SH-SY5Y (cell line): ENCODE measurements at regions not wholly inside any gene's neighbourhood (a gene's known extent, or its start where the extent isn't known, plus 50 kb on each side); places are given as distances from the start of the nearest gene placed in this dataset.

Experiments used
- GATA2 ChIP-seq: IDR thresholded peaks from 2 replicates; pipeline ENCODE4 v1.6.1; 2011; ENCODE audit warnings: mild to moderate bottlenecking, low read depth, low read length
- GATA3 ChIP-seq: IDR thresholded peaks from 2 replicates; pipeline ENCODE4 v1.6.1; 2011; ENCODE audit warnings: low read depth, mild to moderate bottlenecking, low read length, moderate library complexity

DNA sequence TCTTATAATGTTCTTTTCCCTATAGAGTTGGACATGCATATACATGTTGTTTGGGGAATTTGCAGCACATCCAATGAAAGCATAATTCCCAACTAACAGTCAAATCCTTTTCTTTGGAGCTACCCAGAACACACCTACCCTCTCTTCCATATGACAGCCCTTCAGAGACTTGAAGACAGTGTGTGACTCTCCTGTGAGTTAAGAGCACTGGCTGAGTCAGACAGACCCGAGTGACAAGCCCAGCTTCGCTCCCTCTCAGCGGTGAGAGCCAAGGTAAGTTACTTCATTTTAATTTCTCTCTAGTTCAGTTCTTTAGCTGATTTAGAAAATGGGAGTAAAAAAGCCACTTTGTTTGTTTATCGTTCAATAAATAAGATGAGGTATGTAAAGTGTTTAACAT, 86.3 kb downstream of the RTL9 start:
- TF ChIP-seq GATA2 (no peak), GATA3 (no peak)

DNA sequence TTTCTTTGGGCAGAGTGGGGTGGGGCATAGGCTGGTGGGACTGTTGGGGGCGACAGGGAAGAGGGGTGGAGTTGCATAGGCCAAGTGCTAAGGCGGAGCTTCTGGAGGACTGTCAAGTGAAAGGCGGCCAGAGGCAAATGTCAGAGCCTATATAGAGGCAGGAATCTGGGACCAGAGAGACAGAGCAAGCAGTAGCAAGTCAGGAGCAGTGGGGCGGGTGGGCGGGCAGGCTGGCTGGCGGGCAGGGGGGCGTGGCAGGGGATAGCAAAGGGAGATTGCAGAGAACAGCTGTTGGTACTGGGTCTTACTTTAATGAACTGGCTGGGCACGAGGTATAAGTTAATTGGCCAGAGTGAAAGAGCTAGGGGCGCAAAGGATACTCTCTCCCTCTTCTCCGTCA, 89.8 kb downstream of the RTL9 start:
- no peak for TF ChIP-seq GATA3
- no peak for TF ChIP-seq GATA2

DNA sequence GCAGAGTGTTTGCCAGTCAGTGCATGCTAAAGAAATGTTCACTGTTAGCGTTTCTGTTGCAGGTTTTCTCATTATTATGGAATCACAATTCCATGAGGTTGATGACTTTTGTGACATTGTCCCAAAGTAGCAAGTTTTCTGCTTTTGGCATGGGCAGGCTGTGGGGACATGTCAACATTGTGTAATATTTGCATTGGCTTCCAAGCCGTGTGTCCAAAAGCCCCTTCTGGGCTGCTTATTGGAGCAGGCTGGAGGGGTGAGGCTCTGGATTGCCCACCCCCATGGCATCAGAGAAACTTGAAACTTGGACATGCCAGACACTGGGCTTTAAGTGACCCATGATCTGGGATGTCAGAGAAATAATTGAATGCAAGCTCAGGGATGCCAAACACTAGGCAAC, 90.7 kb downstream of the RTL9 start:
- no peak for TF ChIP-seq GATA2
- TF ChIP-seq GATA3 = no peak

DNA sequence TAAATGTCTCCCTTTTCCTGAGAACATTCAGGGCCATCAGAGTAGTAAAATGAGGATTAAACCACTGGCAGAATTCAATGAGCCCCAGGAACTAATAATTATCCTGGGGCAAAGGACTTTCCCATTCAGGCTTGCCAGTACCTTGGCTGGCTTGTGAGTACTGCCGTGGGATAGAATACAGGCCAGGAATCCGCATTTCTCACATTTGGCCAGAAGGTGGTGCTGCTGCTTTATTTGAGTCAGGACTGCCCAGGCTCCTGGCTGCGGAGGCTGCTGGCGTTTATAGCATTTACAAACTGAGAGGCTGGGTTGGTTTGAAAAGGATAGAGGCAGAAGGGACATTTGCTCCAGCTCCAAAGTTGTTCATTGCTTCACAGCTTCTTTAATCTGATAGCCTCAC, 91.4 kb downstream of the RTL9 start:
- TF ChIP-seq GATA2 (no peak), GATA3 (no peak)

DNA sequence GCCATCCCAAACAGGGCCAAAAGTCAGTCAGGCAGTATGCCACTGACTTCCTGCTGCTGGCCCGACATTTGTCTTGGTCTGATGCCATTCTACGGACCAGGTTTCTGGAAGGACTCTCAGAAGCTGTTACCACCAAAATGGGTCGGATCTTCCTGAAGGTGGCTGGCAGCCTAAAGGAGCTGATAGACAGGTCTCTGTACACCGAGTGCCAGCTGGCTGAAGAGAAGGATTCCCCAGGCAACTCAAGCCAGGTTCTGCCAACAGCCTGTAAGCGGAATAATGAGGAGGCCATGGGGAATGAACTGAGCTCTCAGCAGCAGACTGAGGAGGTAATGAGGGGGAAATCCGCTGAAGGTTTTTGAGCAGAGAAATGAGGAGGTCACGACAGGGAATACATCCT, 95.7 kb downstream of the RTL9 start:
- no peak for TF ChIP-seq GATA3
- no peak for TF ChIP-seq GATA2

DNA sequence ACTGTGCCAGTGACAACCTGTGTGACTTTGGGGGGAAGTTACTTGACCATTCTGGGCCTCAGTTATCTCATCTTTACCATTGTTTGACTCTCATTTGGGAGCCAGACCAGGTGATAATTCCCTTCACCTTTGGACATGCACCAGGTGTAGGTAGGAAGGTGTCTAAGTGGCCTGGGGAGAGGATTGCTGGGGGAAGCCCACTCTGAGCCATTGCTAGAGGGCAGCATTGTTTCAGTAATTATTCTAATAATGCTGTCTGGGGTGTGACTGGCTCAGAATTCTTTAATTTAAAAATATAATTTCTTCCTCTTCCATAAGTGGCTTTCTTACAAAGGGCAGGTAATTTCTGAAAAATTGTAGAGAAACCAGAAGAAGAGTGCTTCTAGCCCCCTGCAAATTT, 104.3 kb downstream of the RTL9 start:
- no peak for TF ChIP-seq GATA2
- no peak for TF ChIP-seq GATA3

DNA sequence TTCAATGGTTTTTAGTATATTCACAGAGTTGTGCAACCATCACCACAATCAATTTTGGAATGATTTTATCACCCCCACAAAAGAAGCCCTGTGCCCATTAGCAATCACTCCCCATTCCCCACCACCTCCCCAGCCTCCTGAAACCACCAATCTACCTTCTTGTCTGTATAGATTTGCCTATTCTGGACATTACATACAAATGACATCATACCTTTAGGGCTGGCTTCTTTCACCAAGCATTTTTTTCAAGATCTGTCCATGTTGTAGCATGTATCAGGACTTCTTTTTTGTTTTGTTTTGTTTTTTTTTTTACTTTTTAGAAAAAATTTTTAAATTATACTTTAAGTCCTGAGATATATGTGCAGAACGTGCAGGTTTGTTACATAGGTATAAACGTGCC, 108.1 kb downstream of the RTL9 start:
- TF ChIP-seq GATA3 (no peak), GATA2 (no peak)

DNA sequence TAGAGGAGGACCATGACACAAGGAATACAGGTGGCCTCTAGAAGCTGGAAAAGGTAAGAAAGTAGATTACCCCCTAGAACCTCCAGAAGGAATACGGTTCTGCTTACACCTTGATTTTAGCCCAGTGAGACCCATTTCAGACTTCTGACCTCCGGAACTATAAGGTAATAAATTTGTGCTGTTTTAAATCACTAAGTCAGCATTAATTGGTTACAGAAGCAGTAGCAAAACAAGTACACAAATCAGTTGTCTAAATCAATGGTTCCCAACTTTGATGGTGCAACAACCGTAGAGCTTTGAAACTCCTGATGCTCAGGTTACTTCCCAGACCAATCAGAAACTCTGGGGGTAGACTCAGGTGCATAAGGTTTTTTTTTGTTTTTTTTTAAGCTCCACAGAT, 113.6 kb downstream of the RTL9 start:
- TF ChIP-seq GATA3 = no peak
- no peak for TF ChIP-seq GATA2

DNA sequence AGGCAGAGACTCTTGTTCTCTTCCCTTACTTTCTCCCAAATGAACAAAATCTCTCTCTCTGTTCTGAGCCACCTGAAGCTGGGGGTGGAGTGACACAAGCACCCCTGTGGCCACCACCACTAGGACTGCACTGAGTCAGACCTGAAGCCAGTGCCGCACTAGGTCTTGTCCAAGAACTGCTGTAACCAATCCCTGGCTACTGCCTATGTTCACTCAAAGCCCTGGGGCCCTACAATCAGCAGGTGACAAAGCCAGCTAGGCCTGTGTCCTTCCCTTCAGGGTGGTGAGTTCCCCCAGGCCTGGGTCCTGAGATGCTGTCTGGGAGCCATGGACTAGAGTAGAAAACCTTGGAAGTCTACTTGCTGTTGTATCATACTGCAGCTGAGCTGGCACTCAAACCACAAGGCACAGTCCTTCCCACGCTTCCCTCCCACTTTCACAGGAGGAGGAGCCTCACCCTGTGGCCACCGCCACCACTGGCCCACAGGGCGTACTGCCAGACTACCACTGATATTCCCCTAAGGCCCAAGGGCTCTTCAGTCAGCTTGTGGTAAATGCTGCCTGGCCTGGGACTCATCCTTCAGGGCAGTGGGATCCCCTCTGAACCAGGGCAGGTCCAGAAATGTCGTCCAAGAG, 119.1 kb downstream of the RTL9 start:
- TF ChIP-seq GATA3 (no peak), GATA2 (no peak)

DNA sequence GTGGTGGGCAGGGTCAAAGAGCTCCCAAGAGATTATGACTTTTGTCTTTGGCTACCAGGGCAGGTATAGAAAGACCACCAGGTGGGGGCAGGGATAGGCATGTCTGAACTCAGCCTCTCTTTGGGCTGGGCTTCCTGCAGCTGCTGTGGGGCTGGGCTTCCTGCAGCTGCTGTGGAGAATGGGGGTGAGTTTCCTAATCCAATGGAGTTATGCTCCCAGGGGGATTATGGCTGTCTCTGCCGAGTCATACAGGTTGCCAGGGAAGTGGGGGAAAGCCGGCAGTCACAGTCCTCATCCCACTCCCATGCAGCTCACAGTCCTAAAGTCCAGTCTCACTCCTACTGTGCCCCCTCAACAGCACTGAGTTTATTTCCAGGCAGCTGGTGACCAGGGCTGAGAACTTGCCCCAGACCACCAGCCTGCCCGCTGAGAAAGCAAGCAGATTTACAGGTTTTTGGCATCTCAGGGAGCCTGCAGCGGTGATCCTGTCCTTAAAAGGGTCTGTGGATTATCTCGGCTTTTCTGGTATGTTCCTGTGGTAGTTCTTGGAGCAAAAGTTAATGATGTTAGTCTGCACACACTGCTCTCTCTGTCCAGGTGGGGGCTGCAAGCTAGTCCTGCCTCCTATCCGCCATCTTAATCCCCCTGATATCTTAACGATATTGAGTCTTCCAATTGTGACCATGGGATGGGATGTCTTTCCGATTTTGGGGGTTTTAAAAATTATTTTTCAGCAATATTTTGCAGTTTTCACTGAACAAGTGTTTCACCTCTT, 133.4 kb downstream of the RTL9 start:
- TF ChIP-seq GATA2 (no peak), GATA3 (no peak)

DNA sequence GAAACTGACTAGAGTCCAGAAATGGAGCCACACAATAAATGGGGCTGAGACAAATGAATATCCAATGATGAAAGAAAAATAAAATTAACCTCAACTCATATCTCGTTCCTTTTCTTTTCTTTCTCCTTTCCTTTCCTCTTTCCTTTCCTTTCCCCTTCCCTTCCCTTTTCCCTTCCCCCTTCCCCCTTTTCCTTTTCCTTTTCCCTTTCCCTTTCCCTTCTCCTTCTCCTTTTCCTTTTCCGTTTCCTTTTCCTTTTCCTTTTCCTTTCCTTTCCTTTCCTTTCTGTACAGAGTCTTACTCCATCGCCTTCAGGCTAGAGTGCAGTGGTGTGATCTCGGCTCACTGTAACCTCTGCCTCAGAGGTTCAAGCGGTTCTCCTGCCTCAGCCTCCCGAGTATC, 146.3 kb downstream of the RTL9 start:
- no peak for TF ChIP-seq GATA2
- TF ChIP-seq GATA3 = no peak

DNA sequence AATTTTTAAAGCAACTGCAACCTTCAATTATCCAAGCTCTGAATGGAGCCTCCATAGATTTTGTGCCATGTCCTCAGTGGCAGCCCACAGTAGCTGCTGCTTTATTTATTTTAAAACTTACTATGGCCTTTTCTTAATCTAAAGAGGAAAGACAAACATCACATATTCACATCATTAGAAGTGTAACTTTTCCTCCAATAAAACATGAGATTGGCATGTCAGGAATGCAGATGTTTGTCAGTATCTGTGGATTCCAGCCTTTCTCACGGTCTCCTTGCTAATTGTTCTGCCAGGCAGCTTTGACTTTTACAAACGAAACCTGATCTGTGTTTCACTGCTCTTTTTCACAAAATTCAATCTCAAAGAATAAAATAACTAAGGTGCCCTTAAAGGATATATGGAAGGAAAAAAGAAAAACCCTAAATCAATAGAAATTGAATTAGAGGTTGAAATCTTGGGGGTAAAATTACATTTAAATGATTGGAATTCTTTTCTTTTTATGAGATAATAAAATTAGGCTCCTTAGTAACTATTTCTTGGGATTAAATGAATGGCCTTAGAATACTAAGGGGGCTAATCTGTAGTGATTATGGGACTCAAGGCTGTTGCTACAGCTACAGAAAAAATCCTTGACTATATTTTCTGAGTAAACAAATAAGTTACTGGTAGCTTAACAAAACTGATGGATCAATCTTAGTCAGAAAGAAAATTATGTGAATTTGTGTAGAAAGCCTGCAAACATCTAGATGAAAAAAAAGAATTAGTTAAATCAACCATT, 151.3 kb downstream of the RTL9 start:
- TF ChIP-seq GATA2 = no peak
- TF ChIP-seq GATA3 = no peak

DNA sequence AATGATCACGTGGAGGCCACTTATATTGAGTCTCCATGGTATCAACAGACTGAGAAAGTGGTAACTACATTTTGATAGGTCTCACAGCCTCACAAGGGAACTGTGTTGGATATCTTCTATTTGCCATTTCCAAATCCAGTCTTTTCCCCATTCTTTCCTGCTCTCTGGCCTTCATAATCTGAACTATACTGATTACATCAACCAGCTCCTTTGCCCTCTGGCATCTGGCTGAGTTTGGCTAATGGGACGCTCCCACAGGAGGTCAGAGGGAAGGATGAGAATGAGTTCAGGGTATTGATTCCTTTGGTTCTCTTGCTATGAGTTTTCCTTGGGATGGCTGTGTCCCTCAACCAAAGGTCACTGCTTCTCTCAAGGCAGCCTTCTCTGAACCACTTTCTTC, 152.6 kb downstream of the RTL9 start:
- no peak for TF ChIP-seq GATA3
- no peak for TF ChIP-seq GATA2

DNA sequence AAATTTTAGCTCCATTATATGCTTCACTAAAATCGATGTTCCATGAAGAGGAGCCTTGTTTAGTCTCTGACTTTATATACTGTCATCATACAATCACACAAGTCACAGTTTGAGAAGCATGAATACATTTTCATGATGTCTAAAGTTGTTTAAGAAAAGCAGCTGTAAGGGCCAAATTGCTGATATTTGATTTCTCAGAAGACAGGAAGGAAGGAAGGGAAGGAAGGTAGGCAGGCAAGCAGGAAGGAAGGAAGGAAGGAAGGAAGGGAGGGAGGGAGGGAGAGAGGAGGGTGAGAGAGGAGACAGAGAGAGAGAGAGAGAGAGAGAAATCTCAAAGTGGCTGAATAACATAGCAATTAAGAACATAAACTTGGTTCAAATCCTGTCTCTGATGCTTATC, 153.7 kb downstream of the RTL9 start:
- no peak for TF ChIP-seq GATA3
- TF ChIP-seq GATA2 = no peak

DNA sequence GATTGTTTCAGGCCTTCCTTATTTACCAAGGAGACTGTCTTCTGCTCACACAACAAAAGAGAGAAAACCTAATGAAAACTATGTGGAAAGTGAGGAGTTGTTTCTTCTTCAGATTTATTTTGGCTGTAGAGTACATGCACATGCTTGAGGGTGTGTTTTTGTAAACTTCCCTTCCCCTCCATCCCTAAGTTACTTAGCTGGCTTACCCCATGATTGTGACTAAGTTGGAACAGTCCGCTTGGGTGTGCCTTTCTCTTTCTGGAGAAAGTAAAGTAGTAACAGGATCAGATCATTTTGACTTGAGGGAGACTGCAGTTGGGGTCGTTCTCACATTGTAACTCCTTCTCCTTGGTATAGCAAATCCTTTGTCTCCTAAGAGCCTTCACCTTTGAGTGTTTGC, 155.9 kb downstream of the RTL9 start:
- TF ChIP-seq GATA3 (no peak), GATA2 (no peak)
